Right lung (tissue), 2 donors: ENCODE measurements at regions not wholly inside any gene's neighbourhood (a gene's known extent, or its start where the extent isn't known, plus 50 kb on each side); places are given as distances from the start of the nearest gene placed in this dataset.

Experiments used
- DNase-seq, 2 donors: peaks; one replicate each; pipeline ENCODE4 v3.0.0-alpha.2; 2013

- no peak for DNase-seq
These were observed 595.4 kb upstream of the AGA start for GRCh38 chr4:178037459-178038214.

GRCh38 chr4:178056996-178057395 lies 614.8 kb upstream of the AGA start:
- no peak for DNase-seq

DNA sequence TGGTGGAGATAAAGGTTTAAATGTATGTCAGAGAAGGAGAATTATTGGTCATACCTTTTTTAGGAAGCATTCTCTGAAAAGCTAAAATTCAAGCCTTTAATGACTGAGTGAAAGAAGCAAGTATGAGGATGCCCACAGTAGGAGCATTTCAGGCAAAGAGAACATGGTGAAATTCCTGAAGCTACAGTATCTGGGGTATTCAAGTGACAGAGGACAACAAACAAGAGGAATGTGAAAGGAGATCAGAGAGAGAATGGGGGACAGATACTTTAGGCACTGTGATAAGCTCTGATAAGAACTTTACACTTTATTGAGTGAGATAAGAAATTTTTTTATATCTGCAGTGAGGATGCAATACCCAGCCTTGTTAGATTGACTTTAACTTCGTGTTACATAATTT lies 621.3 kb upstream of the AGA start:
- DNase-seq, result no peak

DNA sequence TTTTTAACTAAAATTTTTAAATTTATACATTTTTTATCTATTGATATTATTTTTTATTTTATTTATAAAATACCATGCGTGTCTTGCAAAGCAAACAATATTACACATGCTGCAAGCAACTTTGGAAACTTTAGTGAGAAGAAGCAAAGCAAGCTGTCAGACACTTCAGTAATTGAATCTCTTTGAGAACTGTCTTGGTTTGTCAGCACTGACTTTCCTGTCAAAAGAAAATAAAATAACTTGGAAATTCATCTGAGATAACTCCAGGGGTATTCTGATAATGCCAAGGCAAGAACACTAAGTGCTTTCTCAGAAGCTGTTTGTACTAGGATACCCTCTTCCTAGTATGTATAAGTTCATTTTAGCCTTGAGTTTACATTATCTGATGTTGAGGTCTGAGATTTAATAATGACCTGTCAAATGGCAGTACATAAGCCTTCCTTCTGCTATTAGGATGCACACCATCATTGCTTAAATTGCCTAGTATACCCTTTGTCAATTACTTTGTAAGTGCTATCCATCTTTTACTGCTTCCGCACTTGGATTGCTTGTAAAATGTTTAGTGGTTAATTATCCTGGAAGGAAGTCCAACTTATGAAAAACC lies 624.2 kb upstream of the AGA start:
- DNase-seq, result no peak

DNA sequence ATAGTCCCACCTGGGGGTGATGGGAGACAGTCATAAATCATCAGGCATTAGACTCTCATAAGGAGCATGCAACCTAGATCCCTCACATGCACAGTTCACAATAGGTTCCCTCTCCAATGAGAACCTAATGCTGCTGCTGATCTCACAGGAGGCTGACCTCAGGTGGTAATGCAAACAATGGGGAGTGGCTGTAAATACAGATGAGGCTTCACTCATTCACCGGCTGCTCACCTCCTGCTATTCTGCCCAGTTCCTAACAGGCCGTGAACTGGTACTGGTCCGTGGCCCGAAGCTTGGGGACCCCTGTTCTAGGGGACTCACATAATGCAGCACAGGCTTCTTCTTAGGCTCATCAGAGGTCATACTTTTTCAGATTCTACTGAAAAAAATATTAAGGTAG lies 625.9 kb upstream of the AGA start:
- DNase-seq, result no peak

- no peak for DNase-seq
These were observed 627.9 kb upstream of the AGA start for GRCh38 chr4:178070163-178070562.

DNA sequence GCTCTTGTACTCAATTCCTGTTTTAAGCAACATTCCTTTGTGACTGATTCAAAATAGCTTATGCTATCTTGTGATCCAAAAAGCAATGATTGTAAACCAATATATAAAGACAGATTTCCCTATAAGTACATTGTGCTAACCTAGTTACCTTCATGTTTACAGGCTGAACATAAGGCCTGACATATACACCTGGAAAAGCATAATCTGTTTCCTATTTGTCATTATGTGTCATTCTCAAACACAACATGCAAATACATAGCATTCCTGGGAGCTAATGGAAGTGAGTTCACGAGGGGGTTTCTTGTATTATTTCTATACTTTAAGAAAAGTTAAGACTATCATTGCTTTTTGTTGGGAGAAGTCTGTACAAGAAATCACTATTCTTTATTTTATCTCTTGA lies 638.1 kb upstream of the AGA start:
- no peak for DNase-seq

DNA sequence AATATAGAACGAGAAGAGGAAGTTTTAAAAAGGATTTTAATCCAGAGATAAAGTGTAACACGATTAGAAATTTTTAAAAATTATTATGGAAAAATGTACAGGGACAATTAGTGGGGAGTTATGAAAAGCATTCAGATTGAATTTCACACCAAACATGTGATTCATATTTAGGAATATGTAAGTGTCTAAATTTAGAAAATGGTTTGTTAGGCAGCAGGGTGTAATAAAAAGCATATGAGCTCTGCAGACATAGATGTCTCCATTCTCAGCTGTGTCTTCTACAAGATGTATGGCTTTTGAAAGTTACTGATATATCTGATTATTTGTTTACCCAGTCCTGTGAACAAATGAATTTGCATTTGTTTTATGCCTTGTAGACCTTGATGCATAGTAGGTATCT lies 638.9 kb upstream of the AGA start:
- DNase-seq, result no peak

GRCh38 chr4:178081896-178082295 lies 639.7 kb upstream of the AGA start:
- no peak for DNase-seq

DNA sequence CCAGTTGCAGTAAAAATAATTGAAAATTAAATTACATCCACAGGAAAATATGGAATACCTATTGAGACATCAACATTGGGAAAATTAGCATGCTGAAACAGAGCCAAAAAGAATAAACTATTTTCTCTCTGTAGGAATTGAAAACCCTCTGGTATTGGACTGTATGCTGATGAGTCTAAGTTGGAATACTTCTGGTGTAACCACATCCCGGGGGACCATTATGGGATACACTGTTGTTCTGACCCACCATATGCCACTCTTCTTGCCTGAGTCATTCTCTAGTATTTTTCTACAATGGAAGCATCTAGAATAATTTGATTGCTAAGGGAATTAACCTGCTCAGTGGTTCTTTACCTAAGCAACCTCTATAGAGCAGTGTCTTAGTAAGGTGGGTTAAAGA lies 640.7 kb upstream of the AGA start:
- no peak for DNase-seq

DNA sequence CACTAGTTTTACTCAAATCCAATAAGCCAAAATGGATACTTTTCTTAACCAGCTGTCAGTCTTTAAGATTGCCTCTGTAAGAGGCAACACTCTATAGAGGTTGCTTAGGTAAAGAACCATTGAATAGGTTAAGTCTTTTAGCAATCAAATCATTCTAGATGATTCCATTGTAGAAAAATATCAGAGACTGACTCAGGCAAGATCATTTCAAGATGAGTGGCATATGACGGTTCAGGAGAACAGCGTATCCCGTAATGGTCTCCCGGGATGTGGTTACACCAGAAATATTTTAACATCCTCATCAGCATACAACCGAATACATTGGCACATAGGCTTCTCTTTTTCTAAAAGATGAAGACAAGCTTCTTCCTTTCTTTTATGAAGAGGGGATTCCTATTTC lies 641.7 kb upstream of the AGA start:
- DNase-seq, result no peak

- DNase-seq, result no peak
These were observed 644.1 kb upstream of the AGA start for GRCh38 chr4:178086320-178086719.

DNA sequence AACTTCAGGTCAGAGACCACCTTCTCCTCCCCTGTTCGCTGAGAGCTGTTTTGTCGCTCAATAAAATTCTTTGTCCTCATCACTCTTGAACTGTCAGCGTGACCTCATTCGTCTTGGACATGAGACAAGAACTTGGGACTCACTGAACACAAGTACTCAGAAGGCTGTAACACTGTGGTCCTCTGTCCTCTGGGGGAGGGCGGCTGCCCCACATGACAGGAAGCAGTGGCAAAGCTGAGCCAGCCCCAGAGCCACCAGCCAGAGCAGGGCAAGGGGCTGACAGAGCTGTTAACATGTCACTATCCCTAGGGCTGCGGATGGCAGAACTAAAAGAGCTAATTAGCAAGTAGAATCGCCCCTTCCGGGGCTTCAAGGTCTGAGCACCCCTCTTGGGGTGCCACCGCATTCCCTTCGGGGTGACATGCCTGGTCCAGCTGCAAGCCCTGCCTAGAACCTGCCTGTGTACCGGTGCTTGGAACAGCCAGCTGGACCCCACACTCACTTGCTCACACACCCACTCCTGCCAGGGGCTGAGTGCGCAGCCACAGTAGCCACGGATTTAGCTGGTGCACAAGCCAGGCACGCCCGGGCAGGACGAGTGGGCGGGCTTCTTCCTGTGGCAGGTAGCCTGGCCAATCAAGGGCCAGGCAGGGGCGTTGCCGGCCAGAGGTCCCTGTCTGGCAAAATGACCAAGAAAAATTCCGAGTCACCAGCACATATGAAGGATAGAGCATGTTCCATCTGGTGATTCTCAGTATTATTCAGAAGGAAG lies 648.6 kb upstream of the AGA start:
- no peak for DNase-seq

- DNase-seq, result no peak
These were observed 659.9 kb upstream of the AGA start for GRCh38 chr4:178102139-178102538.

GRCh38 chr4:178105242-178105641 lies 663.0 kb upstream of the AGA start:
- DNase-seq, result no peak

DNA sequence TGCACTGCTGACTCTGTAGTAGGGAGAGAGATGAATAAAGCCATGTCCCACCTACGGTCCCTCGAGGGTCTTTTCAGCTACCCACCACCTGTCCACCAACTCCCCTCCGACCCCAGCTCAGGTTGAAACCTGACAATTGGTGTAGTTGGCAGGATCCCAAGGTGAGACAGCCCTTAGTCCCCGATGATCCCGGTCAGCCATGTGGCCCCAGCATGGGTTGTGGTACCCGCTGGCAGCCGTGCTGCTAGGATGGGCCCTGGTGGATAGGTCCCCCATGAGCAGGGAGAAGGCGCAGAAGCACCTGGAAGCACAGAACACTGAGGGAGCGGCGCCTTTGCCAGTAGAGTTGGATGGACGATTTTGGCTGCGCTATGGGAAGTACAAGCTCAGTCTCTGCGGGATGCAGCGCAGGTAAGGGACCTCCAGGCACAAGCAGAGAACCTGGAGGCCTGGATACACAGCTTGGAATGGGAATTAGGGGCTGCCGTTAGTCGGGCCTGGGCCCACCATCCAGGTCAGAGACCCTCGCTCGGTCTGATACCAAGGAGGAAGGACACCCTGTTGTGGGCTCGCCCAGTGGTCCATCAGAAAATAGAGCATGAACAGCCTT lies 694.6 kb upstream of the AGA start:
- no peak for DNase-seq

GRCh38 chr4:178137732-178138471 lies 695.7 kb upstream of the AGA start:
- no peak for DNase-seq

DNA sequence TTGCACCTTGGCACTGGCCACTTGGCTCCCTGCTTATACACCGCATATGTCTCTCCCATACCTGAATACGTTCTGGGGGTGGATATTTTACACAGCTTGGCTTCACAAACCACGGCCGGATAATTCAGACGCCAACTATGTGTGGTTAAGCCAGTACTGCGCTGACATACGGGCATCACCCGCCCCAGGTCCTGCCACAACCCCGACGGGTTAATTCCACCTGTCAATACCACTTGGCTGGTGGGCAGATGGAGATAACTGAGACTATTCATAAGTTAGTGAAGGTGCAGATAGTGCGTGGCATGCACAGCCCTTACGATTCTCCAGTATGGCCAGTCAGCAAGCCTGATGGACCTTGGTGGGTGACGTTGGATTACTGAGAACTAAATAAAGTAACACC lies 696.3 kb upstream of the AGA start:
- DNase-seq, result no peak

GRCh38 chr4:178140326-178140915 lies 698.2 kb upstream of the AGA start:
- DNase-seq, result no peak

- DNase-seq, result no peak
These were observed 700.5 kb upstream of the AGA start for GRCh38 chr4:178142724-178143123.

DNA sequence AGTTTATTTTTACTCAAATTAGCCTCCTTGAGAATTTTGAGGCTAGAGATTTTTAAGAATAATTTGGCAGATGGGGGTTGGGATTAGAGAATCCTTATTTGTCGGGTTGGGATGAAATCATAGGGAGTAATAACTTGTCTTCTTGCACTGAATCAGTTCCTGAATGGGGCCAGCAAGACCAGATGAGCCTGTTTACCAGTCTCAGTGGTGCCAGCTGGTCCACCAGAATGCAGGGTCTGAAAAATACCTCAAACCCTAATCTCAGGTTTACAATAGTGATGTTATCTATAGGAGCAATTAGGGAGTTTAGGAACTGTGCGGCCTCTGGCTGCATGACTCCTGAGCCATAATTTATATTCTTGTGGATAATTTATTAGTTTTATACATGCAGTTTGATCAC lies 705.9 kb upstream of the AGA start:
- DNase-seq, result no peak
